ENCODE measurements at regions not wholly inside any gene's neighbourhood (a gene's known extent, or its start where the extent isn't known, plus 50 kb on each side); places are given as distances from the start of the nearest gene placed in this dataset.
"Not testable (repeated sequence)": the region's sequence is repeated elsewhere in the genome, so short reads cannot be mapped to it uniquely, and the experiment has no call there.

GRCh38 chr17:16853661-16854320 is 118.1 kb downstream of the TNFRSF13B start:
- ChIA-PET POLR2A (no interaction called here), CTCF (no interaction called here)
- Mint-ChIP-seq H3K4me1 (ENCODE audit: low read depth) (no peaks in the 10 kb centered on the region), H3K27ac (no peak overlapping the region), H3K36me3 (ENCODE audit: low read depth) (no peaks in the 10 kb centered on the region), H3K4me3 (no peak overlapping the region), H3K9me3 (no peaks in the 10 kb centered on the region), H3K27me3 (no peaks in the 10 kb centered on the region)
- TF ChIP-seq, protein P1, sequence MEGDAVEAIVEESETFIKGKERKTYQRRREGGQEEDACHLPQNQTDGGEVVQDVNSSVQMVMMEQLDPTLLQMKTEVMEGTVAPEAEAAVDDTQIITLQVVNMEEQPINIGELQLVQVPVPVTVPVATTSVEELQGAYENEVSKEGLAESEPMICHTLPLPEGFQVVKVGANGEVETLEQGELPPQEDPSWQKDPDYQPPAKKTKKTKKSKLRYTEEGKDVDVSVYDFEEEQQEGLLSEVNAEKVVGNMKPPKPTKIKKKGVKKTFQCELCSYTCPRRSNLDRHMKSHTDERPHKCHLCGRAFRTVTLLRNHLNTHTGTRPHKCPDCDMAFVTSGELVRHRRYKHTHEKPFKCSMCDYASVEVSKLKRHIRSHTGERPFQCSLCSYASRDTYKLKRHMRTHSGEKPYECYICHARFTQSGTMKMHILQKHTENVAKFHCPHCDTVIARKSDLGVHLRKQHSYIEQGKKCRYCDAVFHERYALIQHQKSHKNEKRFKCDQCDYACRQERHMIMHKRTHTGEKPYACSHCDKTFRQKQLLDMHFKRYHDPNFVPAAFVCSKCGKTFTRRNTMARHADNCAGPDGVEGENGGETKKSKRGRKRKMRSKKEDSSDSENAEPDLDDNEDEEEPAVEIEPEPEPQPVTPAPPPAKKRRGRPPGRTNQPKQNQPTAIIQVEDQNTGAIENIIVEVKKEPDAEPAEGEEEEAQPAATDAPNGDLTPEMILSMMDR (IDR thresholded peaks at IDR 0.05): no peak
- ATAC-seq: no peak
- intact Hi-C loops (cut with micrococcal nuclease): no loop called here
- DNase-seq: no peak

- DNase-seq; H3K27me3 Mint-ChIP-seq; H3K9me3 Mint-ChIP-seq; H3K36me3 Mint-ChIP-seq (ENCODE audit: low read depth); intact Hi-C loops (cut with micrococcal nuclease); POLR2A ChIA-PET; H3K27ac Mint-ChIP-seq; CTCF ChIA-PET; ATAC-seq; H3K4me1 Mint-ChIP-seq (ENCODE audit: low read depth); H3K4me3 Mint-ChIP-seq: not testable (repeated sequence)
Observed at GRCh38 chr17:16849861-16850260, 122.1 kb downstream of the TNFRSF13B start.

- H3K9me3 Mint-ChIP-seq; DNase-seq; H3K4me1 Mint-ChIP-seq (ENCODE audit: low read depth); H3K36me3 Mint-ChIP-seq (ENCODE audit: low read depth); POLR2A ChIA-PET; CTCF ChIA-PET; intact Hi-C loops (cut with micrococcal nuclease); H3K4me3 Mint-ChIP-seq; ATAC-seq; H3K27me3 Mint-ChIP-seq; H3K27ac Mint-ChIP-seq: not testable (repeated sequence)
Observed at GRCh38 chr17:16848997-16849396, 122.9 kb downstream of the TNFRSF13B start.

GRCh38 chr17:16845098-16845497 is 126.8 kb downstream of the TNFRSF13B start:
- ATAC-seq; H3K27ac Mint-ChIP-seq; H3K27me3 Mint-ChIP-seq; H3K9me3 Mint-ChIP-seq; DNase-seq; H3K4me1 Mint-ChIP-seq (ENCODE audit: low read depth); CTCF ChIA-PET; H3K4me3 Mint-ChIP-seq; H3K36me3 Mint-ChIP-seq (ENCODE audit: low read depth); POLR2A ChIA-PET; intact Hi-C loops (cut with micrococcal nuclease): not testable (repeated sequence)

GRCh38 chr17:16844669-16845068 is 127.2 kb downstream of the TNFRSF13B start:
- H3K4me1 Mint-ChIP-seq (ENCODE audit: low read depth); H3K27me3 Mint-ChIP-seq; intact Hi-C loops (cut with micrococcal nuclease); H3K27ac Mint-ChIP-seq; H3K4me3 Mint-ChIP-seq; H3K36me3 Mint-ChIP-seq (ENCODE audit: low read depth); ATAC-seq; POLR2A ChIA-PET; CTCF ChIA-PET; H3K9me3 Mint-ChIP-seq; DNase-seq: not testable (repeated sequence)

DNA sequence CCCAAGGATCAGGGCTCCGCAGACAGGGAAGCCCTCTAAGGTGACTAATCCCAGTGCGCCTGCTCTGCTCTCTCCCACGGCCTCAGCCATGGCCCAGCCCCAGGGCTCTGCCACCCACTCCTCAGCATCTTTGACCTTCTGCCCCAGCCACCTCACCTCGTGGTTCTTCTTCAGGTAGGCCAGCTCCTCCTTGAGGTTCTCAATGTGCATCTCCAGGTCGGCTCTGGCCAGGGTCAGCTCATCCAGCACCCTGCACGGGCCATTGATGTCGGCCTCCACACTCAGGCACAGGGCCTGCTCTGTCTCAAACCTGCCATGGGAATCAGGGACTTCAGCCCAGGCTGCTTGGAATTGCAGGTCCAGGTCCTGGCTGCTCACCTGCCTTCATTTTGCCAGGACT is 128.4 kb downstream of the TNFRSF13B start:
- POLR2A ChIA-PET; H3K36me3 Mint-ChIP-seq (ENCODE audit: low read depth); intact Hi-C loops (cut with micrococcal nuclease); CTCF ChIA-PET; H3K4me1 Mint-ChIP-seq (ENCODE audit: low read depth); H3K27ac Mint-ChIP-seq; H3K4me3 Mint-ChIP-seq; H3K27me3 Mint-ChIP-seq; DNase-seq; ATAC-seq; H3K9me3 Mint-ChIP-seq: not testable (repeated sequence)

- H3K9me3 Mint-ChIP-seq; ATAC-seq; POLR2A ChIA-PET; DNase-seq; CTCF ChIA-PET; H3K27ac Mint-ChIP-seq; H3K27me3 Mint-ChIP-seq; H3K4me1 Mint-ChIP-seq (ENCODE audit: low read depth); H3K36me3 Mint-ChIP-seq (ENCODE audit: low read depth); H3K4me3 Mint-ChIP-seq; intact Hi-C loops (cut with micrococcal nuclease): not testable (repeated sequence)
Observed at GRCh38 chr17:16842346-16842745, 129.6 kb downstream of the TNFRSF13B start.

- POLR2A ChIA-PET; intact Hi-C loops (cut with micrococcal nuclease); H3K27ac Mint-ChIP-seq; DNase-seq; ATAC-seq; H3K4me1 Mint-ChIP-seq (ENCODE audit: low read depth); H3K9me3 Mint-ChIP-seq; H3K4me3 Mint-ChIP-seq; H3K36me3 Mint-ChIP-seq (ENCODE audit: low read depth); CTCF ChIA-PET; H3K27me3 Mint-ChIP-seq: not testable (repeated sequence)
Observed at GRCh38 chr17:16841896-16842295, 130.0 kb downstream of the TNFRSF13B start.

DNA sequence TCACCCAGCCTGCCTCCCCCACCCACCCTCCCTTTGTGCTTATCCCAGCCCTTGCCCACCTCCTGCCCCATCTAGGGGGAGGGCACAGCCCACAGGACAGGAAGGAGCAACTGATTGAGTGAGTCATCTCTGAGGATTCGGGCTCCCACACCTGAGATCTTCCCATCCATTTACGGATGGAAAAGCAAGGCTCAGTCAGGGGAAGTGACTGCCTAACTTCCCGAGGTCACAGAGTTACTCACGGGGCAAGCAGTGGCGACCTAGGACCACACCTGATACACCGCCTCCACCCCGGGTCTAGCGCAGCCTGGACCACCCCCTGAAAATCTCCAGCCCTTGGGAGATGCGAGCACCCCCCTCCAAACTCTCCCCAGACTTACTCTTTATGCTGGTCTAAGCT is 131.7 kb downstream of the TNFRSF13B start:
- H3K36me3 Mint-ChIP-seq (ENCODE audit: low read depth); H3K9me3 Mint-ChIP-seq; intact Hi-C loops (cut with micrococcal nuclease); H3K4me3 Mint-ChIP-seq; H3K4me1 Mint-ChIP-seq (ENCODE audit: low read depth); H3K27me3 Mint-ChIP-seq; POLR2A ChIA-PET; DNase-seq; ATAC-seq; CTCF ChIA-PET; H3K27ac Mint-ChIP-seq: not testable (repeated sequence)

DNA sequence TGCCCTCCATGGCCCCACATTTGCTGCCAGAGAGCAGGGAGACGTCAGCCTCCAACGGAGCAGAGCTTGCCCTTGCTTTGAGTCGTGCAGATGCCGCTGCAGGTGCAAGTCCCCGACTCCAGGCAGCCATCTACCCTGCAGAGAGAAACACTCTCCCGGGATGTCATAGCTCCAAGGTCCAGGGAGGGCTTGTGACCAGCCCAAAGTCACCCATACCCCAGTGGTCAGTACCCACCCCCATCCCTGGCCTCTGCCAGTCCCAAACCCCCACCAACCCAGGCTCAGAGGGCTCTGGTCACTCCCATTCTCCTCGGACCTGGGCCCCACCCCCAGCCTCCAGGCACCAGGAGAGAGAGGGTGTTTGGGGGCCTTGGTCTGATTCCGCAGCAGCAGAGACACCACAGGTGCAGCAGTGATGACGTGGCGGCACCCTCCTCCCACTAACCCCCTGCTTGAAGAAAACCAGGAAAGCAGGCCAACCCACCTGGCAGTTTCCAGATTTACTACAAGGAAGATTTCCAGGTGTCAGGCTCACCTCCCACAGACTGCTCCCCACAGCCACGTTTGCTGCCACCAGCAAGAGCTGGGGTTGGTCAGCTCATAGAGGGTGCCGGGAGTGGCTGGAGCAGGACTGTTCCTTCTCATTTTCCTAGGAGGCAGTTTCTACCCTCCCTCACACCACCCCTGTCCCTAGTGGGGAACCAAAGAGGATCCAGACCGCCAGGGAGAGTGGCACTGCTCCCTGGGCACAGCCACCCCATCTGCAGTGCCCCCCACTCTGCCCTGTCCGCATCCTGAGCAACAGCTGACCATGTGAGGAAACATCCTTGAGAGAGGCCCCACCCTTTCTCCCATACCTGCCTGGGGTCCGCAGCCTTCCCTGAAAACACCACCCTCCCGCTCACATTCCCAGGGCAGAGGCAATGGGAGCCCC is 132.4 kb downstream of the TNFRSF13B start:
- CTCF ChIA-PET; H3K4me1 Mint-ChIP-seq (ENCODE audit: low read depth); H3K27me3 Mint-ChIP-seq; intact Hi-C loops (cut with micrococcal nuclease); H3K4me3 Mint-ChIP-seq; POLR2A ChIA-PET; DNase-seq; ATAC-seq; H3K36me3 Mint-ChIP-seq (ENCODE audit: low read depth); H3K9me3 Mint-ChIP-seq; H3K27ac Mint-ChIP-seq: not testable (repeated sequence)

GRCh38 chr17:16838795-16839194 is 133.1 kb downstream of the TNFRSF13B start:
- H3K36me3 Mint-ChIP-seq (ENCODE audit: low read depth); ATAC-seq; H3K9me3 Mint-ChIP-seq; H3K4me1 Mint-ChIP-seq (ENCODE audit: low read depth); CTCF ChIA-PET; H3K4me3 Mint-ChIP-seq; H3K27ac Mint-ChIP-seq; H3K27me3 Mint-ChIP-seq; POLR2A ChIA-PET; DNase-seq; intact Hi-C loops (cut with micrococcal nuclease): not testable (repeated sequence)

Data from activated CD8-positive, alpha-beta T cell treated with anti-CD3 and anti-CD28 coated beads for 36 hours (primary cell).